Amniotic epithelial cell (primary cell): ENCODE measurements at regions not wholly inside any gene's neighbourhood (a gene's known extent, or its start where the extent isn't known, plus 50 kb on each side); places are given as distances from the start of the nearest gene placed in this dataset.
"Not testable (repeated sequence)": the region's sequence is repeated elsewhere in the genome, so short reads cannot be mapped to it uniquely, and the experiment has no call there.

Experiments used
- DNase-seq: peaks from one replicate; pipeline ENCODE4 v3.0.0-alpha.2; 2010; ENCODE audit warnings: low read depth

DNA sequence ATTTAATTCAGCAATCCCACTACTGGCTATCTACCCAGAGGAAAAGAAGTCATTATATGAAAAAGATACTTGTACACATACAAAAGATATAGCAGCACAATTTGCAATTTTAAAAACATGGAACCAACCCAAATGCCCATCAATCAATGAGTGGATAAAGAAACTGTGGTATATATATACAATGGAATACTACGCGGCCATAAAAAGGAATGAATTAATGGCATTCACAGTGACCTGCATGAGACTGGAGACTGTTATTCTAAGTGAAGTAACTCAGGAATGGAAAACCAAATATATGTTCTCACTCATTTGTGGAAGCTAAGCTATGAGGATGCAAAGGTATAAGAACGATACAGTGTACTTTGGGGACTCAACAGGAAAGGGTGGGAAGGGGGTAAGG, 102.8 kb upstream of the KCNMA1 start:
- not testable (repeated sequence) for DNase-seq

- DNase-seq: no peak
Observed at GRCh38 chr10:77738496-77739158, 101.0 kb upstream of the KCNMA1 start.

DNA sequence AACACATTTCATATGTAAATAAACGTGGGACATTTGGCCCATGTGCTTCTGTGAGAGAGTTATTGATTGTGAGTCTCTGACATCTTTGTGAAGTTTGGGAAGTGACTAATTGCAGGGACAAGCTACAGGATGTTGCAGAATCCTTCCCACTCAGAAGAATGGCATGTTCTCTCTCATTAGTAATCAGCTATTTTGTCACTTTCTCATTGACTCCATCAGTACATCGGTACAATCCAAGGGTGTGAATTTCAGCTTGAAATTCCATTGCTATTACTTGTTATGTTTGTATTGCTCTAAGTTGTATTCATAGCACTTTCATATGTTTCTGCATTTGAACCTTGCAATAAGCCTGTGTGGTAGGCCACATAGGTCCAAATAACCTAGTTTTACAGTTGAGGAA, 100.0 kb upstream of the KCNMA1 start:
- DNase-seq: peak; percentile 81

GRCh38 chr10:77735136-77735535, 97.5 kb upstream of the KCNMA1 start:
- not testable (repeated sequence) for DNase-seq

DNA sequence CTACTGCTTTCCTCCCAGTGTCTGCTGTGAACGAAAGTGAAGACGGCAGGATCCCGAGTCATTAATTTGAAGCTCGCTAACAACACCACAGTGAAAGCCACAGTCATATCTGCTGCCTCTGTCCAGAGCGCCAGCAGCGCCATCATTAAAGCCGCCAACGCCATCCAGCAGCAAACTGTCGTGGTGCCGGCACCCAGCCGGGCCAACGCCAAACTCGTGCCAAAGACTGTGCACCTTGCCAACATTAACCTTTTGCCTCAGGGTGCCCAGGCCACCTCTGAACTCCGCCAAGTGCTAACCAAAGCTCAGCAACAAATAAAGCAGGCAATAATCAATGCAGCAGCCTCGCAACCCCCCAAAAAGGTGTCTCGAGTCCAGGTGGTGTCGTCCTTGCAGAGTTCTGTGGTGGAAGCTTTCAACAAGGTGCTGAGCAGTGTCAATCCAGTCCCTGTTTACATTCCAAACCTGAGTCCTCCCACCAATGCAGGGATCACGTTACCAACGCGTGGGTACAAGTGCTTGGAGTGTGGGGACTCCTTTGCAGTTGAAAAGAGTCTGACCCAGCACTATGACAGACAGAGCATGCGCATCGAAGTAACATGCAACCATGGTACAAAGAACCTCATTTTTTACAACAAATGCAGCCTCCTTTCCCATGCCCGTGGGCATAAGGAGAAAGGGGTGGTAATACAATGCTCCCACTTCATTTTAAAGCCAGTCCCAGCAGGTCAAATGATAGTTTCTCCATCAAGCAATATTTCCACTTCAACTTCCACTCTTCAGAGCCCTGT, 94.8 kb upstream of the KCNMA1 start:
- DNase-seq: no peak

- DNase-seq: no peak
Observed at GRCh38 chr10:77727481-77727880, 89.9 kb upstream of the KCNMA1 start.

- no peak for DNase-seq
Observed at GRCh38 chr10:77726732-77727131, 89.1 kb upstream of the KCNMA1 start.

DNA sequence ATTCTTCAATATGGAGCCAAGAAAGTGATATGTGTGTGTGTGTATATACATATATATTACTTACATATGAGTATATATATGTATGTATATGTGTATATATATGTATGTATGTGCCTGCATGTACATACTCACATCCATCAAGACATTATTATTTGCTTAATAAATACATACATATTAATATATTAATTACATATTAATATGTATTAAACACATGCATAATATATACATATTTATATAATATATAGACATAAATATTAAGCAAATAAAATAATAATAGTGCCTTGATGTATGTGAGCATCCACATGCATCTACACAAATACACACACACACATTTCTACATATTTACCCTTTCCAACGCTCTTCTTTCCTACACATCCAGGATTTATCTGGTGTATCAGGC, 88.7 kb upstream of the KCNMA1 start:
- DNase-seq: no peak

- DNase-seq: no peak
Observed at GRCh38 chr10:77724820-77725219, 87.2 kb upstream of the KCNMA1 start.

GRCh38 chr10:77723376-77723775, 85.8 kb upstream of the KCNMA1 start:
- DNase-seq: no peak

- DNase-seq: peak; percentile 45
Observed at GRCh38 chr10:77722956-77723355, 85.3 kb upstream of the KCNMA1 start.

GRCh38 chr10:77721815-77722214, 84.2 kb upstream of the KCNMA1 start:
- DNase-seq: no peak

GRCh38 chr10:77718957-77719356, 81.3 kb upstream of the KCNMA1 start:
- no peak for DNase-seq

DNA sequence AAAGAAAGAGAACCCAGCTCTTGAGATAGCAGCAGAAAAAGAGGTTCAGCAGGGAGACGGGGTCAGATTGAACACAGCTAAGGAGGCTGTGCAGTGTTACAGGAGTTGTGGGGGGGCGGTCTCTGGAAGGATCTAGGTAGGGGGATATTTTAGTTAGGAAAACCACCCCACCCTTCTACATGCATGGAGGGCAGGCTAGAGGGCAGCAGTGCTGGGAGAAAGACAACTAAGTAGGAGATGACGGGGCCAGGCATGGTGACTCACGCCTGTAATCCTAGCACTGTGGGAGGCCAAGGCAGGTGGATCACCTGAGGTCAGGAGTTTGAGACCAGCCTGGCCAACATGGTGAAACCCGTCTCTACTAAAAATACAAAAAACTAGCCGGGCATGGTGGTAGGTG, 80.7 kb upstream of the KCNMA1 start:
- DNase-seq: peak; percentile 16

DNA sequence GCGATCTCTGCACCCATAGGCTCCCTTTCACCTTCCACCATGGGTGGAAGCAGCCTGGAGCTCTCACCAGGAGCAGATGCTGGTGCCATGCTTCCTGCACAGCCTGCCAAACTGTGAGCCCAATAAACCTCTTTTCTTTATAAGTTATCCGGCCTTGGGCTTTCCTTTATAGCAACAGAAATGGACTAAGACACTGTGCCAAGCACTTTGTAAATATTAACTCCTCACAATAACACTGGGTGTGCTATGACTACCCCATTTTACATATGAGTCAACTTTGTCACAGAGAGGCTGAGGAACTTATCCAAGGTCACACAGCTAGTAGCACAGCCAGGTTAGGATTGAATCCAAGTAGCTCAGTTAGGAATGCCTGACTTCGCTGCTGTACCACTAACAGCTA, 79.7 kb upstream of the KCNMA1 start:
- no peak for DNase-seq

- peak; percentile 27 for DNase-seq
Observed at GRCh38 chr10:77716458-77717317, 79.1 kb upstream of the KCNMA1 start.

DNA sequence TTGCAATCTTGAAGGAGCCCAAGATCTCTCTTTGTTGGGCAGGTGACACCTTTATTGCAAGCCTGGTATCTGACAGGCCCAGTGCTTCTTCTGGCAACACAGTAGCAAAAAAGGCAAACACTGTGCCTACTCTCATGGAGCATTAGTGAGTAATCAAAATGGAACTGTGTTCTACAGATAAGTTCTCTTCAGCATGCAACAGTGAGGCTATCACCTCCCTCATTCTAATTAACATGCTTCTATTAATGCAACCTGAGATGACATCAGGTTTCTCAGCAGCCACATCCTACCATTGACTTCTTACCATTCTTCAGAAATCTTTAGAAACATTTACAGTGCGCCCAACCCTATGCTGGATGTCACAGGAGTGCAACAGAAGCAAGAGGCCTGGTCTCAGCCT, 77.9 kb upstream of the KCNMA1 start:
- DNase-seq: no peak

DNA sequence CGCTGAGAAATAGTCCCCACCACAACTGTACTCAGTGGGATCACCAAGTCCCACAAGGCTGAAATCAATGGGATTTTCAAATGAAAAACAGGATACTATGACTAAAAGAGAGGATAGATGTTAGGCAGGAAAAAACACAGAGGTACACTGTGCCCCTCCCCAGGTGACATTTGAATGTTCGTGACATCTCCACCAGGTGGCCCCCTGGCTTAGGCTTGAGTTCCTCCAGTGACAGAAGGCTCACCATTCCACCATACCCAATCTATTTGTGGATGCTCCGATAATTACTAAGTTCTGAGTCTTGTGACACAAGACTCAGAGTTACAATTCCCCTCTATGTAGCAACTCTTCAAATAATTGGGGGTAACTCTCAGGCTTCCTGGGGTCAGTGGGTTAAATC, 77.5 kb upstream of the KCNMA1 start:
- no peak for DNase-seq

DNA sequence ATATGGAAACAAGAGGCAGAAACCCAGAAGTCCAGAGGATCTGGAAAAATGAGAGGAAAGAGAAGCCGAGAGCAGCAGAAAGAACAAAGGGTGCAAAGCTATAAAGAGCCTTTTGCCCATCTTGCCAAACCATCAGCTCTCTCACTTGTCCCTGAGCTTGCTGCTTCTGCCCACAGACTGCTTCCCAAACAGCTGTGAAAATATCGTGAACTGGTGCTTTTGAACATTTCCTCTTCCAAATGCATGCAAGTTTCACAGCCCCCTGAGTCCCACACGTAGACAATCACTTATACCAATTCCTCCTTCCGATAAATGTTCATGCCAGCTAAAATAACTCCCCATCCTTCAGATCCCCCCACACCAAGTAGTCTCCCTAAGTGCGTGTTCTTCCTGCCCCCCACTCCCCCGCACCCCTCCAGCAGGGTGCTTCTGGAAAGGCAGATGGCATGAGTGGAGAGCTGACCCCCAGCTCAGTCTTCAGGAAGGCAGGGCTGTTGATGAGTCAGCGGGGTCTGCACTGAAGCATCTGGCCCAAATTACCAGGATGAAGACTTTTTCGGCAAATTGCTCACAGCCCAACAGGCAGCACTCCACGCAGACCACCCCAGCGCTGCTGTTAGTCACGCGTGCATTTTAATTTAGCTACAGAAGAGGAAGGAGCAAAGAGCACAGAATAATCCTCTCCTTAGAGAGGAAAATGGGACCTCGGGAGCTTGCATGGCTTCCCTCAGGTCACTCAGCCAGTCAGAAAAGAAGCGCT, 76.1 kb upstream of the KCNMA1 start:
- DNase-seq: no peak

GRCh38 chr10:77712207-77712606, 74.6 kb upstream of the KCNMA1 start:
- DNase-seq: no peak

GRCh38 chr10:77711683-77712049, 74.1 kb upstream of the KCNMA1 start:
- no peak for DNase-seq
